G401 (cell line): ENCODE measurements at regions not wholly inside any gene's neighbourhood (a gene's known extent, or its start where the extent isn't known, plus 50 kb on each side); places are given as distances from the start of the nearest gene placed in this dataset.

Source experiments
- DNase-seq: peaks from one replicate; pipeline ENCODE4 v3.0.0-alpha.2; 2015; ENCODE audit warnings: low spot score
- in situ Hi-C: cut with HindIII; loops from 2 replicates; pipeline ENCODE4 v1.10.0; 2016; ENCODE audit warnings: low sequenced_read_pairs, mixed read lengths

GRCh38 chr19:29263305-29264135 lies 50.6 kb upstream of the UQCRFS1 start:
- DNase-seq, result peak; percentile 46
- in situ Hi-C loops, result no loop called here

GRCh38 chr19:29264897-29265296 lies 51.9 kb upstream of the UQCRFS1 start:
- no peak for DNase-seq

GRCh38 chr19:29265436-29265835 lies 52.5 kb upstream of the UQCRFS1 start:
- DNase-seq, result no peak
- in situ Hi-C loops, result no loop called here

More at GRCh38 chr19:29264897-29265296, 51.9 kb upstream of the UQCRFS1 start:
- in situ Hi-C loops, result no loop called here

- in situ Hi-C loops, result no loop called here
- no peak for DNase-seq
These were observed 53.0 kb upstream of the UQCRFS1 start for GRCh38 chr19:29266001-29266400.

- in situ Hi-C loops, result no loop called here
- no peak for DNase-seq
These were observed 53.7 kb upstream of the UQCRFS1 start for GRCh38 chr19:29266603-29267002.

GRCh38 chr19:29267701-29268100 lies 54.8 kb upstream of the UQCRFS1 start:
- in situ Hi-C loops, result no loop called here
- no peak for DNase-seq

GRCh38 chr19:29268103-29268502 lies 55.2 kb upstream of the UQCRFS1 start:
- in situ Hi-C loops, result no loop called here
- no peak for DNase-seq

GRCh38 chr19:29268721-29269393 lies 55.9 kb upstream of the UQCRFS1 start:
- in situ Hi-C loops, result no loop called here
- no peak for DNase-seq

- no peak for DNase-seq
- in situ Hi-C loops, result no loop called here
These were observed 56.7 kb upstream of the UQCRFS1 start for GRCh38 chr19:29269641-29270040.

GRCh38 chr19:29271341-29271740 lies 58.4 kb upstream of the UQCRFS1 start:
- no peak for DNase-seq
- in situ Hi-C loops, result no loop called here

- DNase-seq, result no peak
- in situ Hi-C loops, result no loop called here
These were observed 59.0 kb upstream of the UQCRFS1 start for GRCh38 chr19:29271911-29272310.

GRCh38 chr19:29273000-29273640 lies 60.2 kb upstream of the UQCRFS1 start:
- no peak for DNase-seq
- in situ Hi-C loops, result no loop called here

GRCh38 chr19:29275266-29275665 lies 62.3 kb upstream of the UQCRFS1 start:
- no peak for DNase-seq
- in situ Hi-C loops, result no loop called here

GRCh38 chr19:29277102-29277501 lies 64.2 kb upstream of the UQCRFS1 start:
- no peak for DNase-seq

GRCh38 chr19:29278716-29279115 lies 65.8 kb upstream of the UQCRFS1 start:
- DNase-seq, result no peak
- in situ Hi-C loops, result no loop called here

More at GRCh38 chr19:29277102-29277501, 64.2 kb upstream of the UQCRFS1 start:
- in situ Hi-C loops, result no loop called here

- DNase-seq, result no peak
- in situ Hi-C loops, result no loop called here
These were observed 70.4 kb upstream of the UQCRFS1 start for GRCh38 chr19:29283366-29283765.

- in situ Hi-C loops, result no loop called here
- DNase-seq, result no peak
These were observed 72.3 kb upstream of the UQCRFS1 start for GRCh38 chr19:29285187-29285687.

GRCh38 chr19:29285878-29286277 lies 72.9 kb upstream of the UQCRFS1 start:
- in situ Hi-C loops, result no loop called here
- peak; percentile 79 for DNase-seq

- in situ Hi-C loops, result no loop called here
- DNase-seq, result peak; percentile 74
These were observed 74.1 kb upstream of the UQCRFS1 start for GRCh38 chr19:29287061-29287460.

- no peak for DNase-seq
- in situ Hi-C loops, result no loop called here
These were observed 75.3 kb upstream of the UQCRFS1 start for GRCh38 chr19:29288256-29288655.
